Endothelial cell of umbilical vein (primary cell): ENCODE measurements at regions not wholly inside any gene's neighbourhood (a gene's known extent, or its start where the extent isn't known, plus 50 kb on each side); places are given as distances from the start of the nearest gene placed in this dataset.

Experiments
- BruUV-seq: library from RNA; stranded (reverse); fragments of 400-500 nt; replicated peaks from 2 replicates; lab custom pipeline; 2021; lab: Mats Ljungman, UMichigan
- CTCF ChIA-PET: fragments of 300-600, 350-600 bp; sonication (Branson Sonifier 250); formaldehyde crosslinking; loops from one replicate; lab custom pipeline; 2021; ENCODE audit warnings: antibody characterized with exemption, inconsistent platforms; lab: Charles Lee
- POLR2A ChIA-PET: fragments of 300-600, 350-600 bp; sonication (Branson Sonifier 250); formaldehyde crosslinking; loops from one replicate; lab custom pipeline; 2021; ENCODE audit warnings: antibody characterized with exemption, inconsistent platforms; lab: Charles Lee
- DNase-seq: peaks from one replicate; pipeline ENCODE4 v3.0.0-alpha.2; 2011; ENCODE audit warnings: low read depth, low spot score
- FAIRE-seq: peaks from 2 replicates; lab custom pipeline; 2011; peaks lifted over from hg19 to GRCh38; lab: Jason Lieb, UNC
- H2AFZ ChIP-seq: 2 replicates; pipeline ENCODE4 v1.6.0; 2012; ENCODE audit warnings: low read depth, low read length, control low read depth, inconsistent platforms
- H3K27ac ChIP-seq: 2 replicates; pipeline ENCODE4 v1.5.1; 2011; ENCODE audit warnings: low read depth, mild to moderate bottlenecking, control low read depth, low read length, moderate library complexity; ENCODE audit not compliant: insufficient read depth
- H3K27me3 ChIP-seq, 2 experiments: 2 replicates each; pipeline versions ENCODE4 v1.6.0 to v1.6.1; 2011; ENCODE audit warnings: low read length in 2 of 2, mixed read lengths in 1 of 2; ENCODE audit not compliant: control insufficient read depth in 2 of 2, insufficient read depth in 2 of 2
- H3K36me3 ChIP-seq, 2 experiments: 2 replicates in 1 of 2; 3 replicates in 1 of 2; pipeline ENCODE4 v1.5.1; 2011; ENCODE audit warnings: low read length in 2 of 2, mild to moderate bottlenecking in 1 of 2, moderate library complexity in 1 of 2; ENCODE audit not compliant: control insufficient read depth in 2 of 2, insufficient read depth in 2 of 2; ENCODE audit errors: extremely low read depth in 1 of 2
- H3K4me1 ChIP-seq: 3 replicates; pipeline ENCODE4 v1.5.1; 2011; ENCODE audit warnings: mild to moderate bottlenecking, low read length; ENCODE audit not compliant: control insufficient read depth, insufficient read depth; ENCODE audit errors: extremely low read depth
- H3K4me2 ChIP-seq: 2 replicates; pipeline ENCODE4 v1.6.1; 2011; ENCODE audit warnings: low read length, control low read depth, mixed read lengths; ENCODE audit not compliant: insufficient read depth
- H3K4me3 ChIP-seq, 3 experiments: fragments of 200-600 bp in 1 of 3; sonication (generic), shearing (Covaris generic) in 1 of 3; replicated peaks in 1 of 3; 2 replicates each; pipeline ENCODE4 v1.5.1; 2011 to 2016; ENCODE audit warnings: control low read depth in 3 of 3, low read length in 3 of 3, mild to moderate bottlenecking in 2 of 3, inconsistent platforms in 1 of 3, low read depth in 1 of 3, moderate library complexity in 1 of 3; ENCODE audit not compliant: insufficient read depth in 1 of 3
- H3K79me2 ChIP-seq: 2 replicates; pipeline ENCODE4 v1.6.0; 2012; ENCODE audit warnings: low read length, inconsistent platforms; ENCODE audit not compliant: control insufficient read depth, insufficient read depth
- H3K9ac ChIP-seq: replicated peaks from 2 replicates; pipeline ENCODE3; 2011; ENCODE audit warnings: low read length, control low read depth; ENCODE audit not compliant: insufficient read depth; ENCODE audit errors: extremely low read depth
- H3K9me1 ChIP-seq: replicated peaks from 3 replicates; pipeline ENCODE4 v1.6.0; 2011; ENCODE audit warnings: mild to moderate bottlenecking, low read length; ENCODE audit not compliant: control insufficient read depth, insufficient read depth; ENCODE audit errors: extremely low read depth
- H3K9me3 ChIP-seq: replicated peaks from 2 replicates; pipeline ENCODE4 v1.5.1; 2012; ENCODE audit warnings: low read length, inconsistent platforms; ENCODE audit not compliant: control insufficient read depth, insufficient read depth
- H4K20me1 ChIP-seq: replicated peaks from 2 replicates; pipeline ENCODE3; 2011; ENCODE audit warnings: mild to moderate bottlenecking, low read length; ENCODE audit not compliant: control insufficient read depth, insufficient read depth; ENCODE audit errors: extremely low read depth
- EZH2 ChIP-seq: IDR thresholded peaks from 2 replicates; pipeline ENCODE4 v1.6.1; 2012; ENCODE audit warnings: borderline replicate concordance, low read depth, mild to moderate bottlenecking, moderate library complexity, low read length, inconsistent platforms; ENCODE audit not compliant: severe bottlenecking
- FOS ChIP-seq: IDR thresholded peaks from 2 replicates; pipeline ENCODE4 v1.6.1; 2011; ENCODE audit warnings: mild to moderate bottlenecking, low read length, moderate library complexity, borderline replicate concordance; ENCODE audit not compliant: insufficient read depth
- GATA2 ChIP-seq: IDR thresholded peaks from 2 replicates; pipeline ENCODE4 v1.7.0; 2011; ENCODE audit warnings: low read depth, mild to moderate bottlenecking, moderate library complexity, mixed read lengths, low read length; ENCODE audit not compliant: insufficient read length, insufficient read depth
- JUN ChIP-seq: IDR thresholded peaks from 2 replicates; pipeline ENCODE4 v1.6.1; 2011; ENCODE audit warnings: borderline replicate concordance, low read depth; ENCODE audit not compliant: insufficient read length, insufficient read depth
- MYC ChIP-seq: IDR thresholded peaks from one replicate; pipeline ENCODE4 v1.6.1; 2011; ENCODE audit warnings: mild to moderate bottlenecking, low read depth, low read length
- POLR2A ChIP-seq: IDR thresholded peaks from 2 replicates; pipeline ENCODE4 v1.6.1; 2012; ENCODE audit warnings: low read depth, mild to moderate bottlenecking, control low read depth, low read length
- POLR2AphosphoS5 ChIP-seq: IDR thresholded peaks from 2 replicates; pipeline ENCODE4 v1.6.1; 2012; ENCODE audit warnings: low read depth, mild to moderate bottlenecking, control low read depth, low read length, moderate library complexity; ENCODE audit not compliant: insufficient read depth
- dilution Hi-C: fragments of 300-500 bp; cut with MboI; formaldehyde crosslinking; loops from one replicate; pipeline ENCODE4 v1.15.0; 2019; ENCODE audit warnings: low sequenced_read_pairs; ENCODE audit not compliant: extremely low pct_ligation_motif_present
- intact Hi-C: fragments of 100-400 bp; cut with micrococcal nuclease; formaldehyde crosslinking; loops from one replicate; pipeline ENCODE4 v1.10.0; 2022
- TF ChIP-seq, protein P1 (sequence below): IDR thresholded peaks from 2 replicates; pipeline ENCODE4 v1.6.1; 2011; ENCODE audit not compliant: insufficient read depth, insufficient read length
- TF ChIP-seq, protein P2 (sequence below), 2 donors: IDR thresholded peaks; 1 replicate in 1 of 2; 2 replicates in 1 of 2; pipeline ENCODE4 v1.5.1; 2011; ENCODE audit warnings: low read length in 2 of 2, mild to moderate bottlenecking in 2 of 2, moderate library complexity in 2 of 2, control low read depth in 1 of 2, inconsistent platforms in 1 of 2, low read depth in 1 of 2; ENCODE audit not compliant: insufficient read depth in 1 of 2; ENCODE audit errors: extremely low read depth in 1 of 2

DNA sequence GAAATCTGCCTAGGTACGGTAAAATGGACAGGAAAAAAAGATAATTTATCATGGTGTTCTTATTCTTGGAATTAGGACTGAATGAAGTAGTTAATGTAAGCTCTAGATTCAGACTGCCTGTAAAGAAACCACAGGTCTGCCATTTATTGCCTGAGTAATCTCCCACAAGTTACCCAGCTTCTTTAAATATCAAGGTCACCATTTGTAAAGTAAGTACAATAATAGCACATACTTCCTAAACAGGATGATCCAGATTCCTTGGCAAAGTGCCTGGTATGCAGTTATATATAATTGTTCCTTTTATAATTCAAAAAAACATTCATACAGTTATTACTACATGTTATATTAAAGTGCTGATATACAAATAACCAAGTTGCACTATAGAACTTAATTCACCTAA is 368.6 kb downstream of the HNRNPD start:
- no TSS peak for BruUV-seq
- Histone ChIP-seq H3K79me2 (no peaks in the 10 kb centered on the region), H3K9me3 (no peaks in the 10 kb centered on the region), H3K27me3 (no peaks in the 10 kb centered on the region), H3K4me1 (no peaks in the 10 kb centered on the region), H3K4me3 (no peak overlapping the region), H3K27ac (no peak overlapping the region), H2AFZ (no peak overlapping the region), H3K9ac (no peak overlapping the region), H3K4me2 (no peak overlapping the region), H3K9me1 (no peaks in the 10 kb centered on the region), H4K20me1 (no peaks in the 10 kb centered on the region), H3K36me3 (no peaks in the 10 kb centered on the region)
- ChIA-PET POLR2A (no interaction called here), CTCF (no interaction called here)
- TF ChIP-seq MYC (no peak), JUN (no peak), POLR2A (no peak), GATA2 (no peak), EZH2 (no peak), FOS (no peak), POLR2AphosphoS5 (no peak)
- TF ChIP-seq, protein P1, sequence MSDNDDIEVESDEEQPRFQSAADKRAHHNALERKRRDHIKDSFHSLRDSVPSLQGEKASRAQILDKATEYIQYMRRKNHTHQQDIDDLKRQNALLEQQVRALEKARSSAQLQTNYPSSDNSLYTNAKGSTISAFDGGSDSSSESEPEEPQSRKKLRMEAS: no peak
- TF ChIP-seq, protein P2, sequence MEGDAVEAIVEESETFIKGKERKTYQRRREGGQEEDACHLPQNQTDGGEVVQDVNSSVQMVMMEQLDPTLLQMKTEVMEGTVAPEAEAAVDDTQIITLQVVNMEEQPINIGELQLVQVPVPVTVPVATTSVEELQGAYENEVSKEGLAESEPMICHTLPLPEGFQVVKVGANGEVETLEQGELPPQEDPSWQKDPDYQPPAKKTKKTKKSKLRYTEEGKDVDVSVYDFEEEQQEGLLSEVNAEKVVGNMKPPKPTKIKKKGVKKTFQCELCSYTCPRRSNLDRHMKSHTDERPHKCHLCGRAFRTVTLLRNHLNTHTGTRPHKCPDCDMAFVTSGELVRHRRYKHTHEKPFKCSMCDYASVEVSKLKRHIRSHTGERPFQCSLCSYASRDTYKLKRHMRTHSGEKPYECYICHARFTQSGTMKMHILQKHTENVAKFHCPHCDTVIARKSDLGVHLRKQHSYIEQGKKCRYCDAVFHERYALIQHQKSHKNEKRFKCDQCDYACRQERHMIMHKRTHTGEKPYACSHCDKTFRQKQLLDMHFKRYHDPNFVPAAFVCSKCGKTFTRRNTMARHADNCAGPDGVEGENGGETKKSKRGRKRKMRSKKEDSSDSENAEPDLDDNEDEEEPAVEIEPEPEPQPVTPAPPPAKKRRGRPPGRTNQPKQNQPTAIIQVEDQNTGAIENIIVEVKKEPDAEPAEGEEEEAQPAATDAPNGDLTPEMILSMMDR (IDR thresholded peaks at IDR 0.05; ENCODE audit: extremely low read depth in 1 of 2, insufficient read depth in 1 of 2, low read depth in 1 of 2, low read length in 2 of 2): no peak
- FAIRE-seq (no peak), DNase-seq (peak; percentile 7)
- dilution Hi-C loops: no loop called here
- intact Hi-C loops: no loop called here
